BLaER1 (cell line): ENCODE measurements at regions not wholly inside any gene's neighbourhood (a gene's known extent, or its start where the extent isn't known, plus 50 kb on each side); places are given as distances from the start of the nearest gene placed in this dataset.

Experiments used
- H3K27ac ChIP-seq: shearing (Covaris generic); formaldehyde crosslinking; 2 replicates; pipeline ENCODE4 v1.8.1; 2022
- H3K27me3 ChIP-seq: shearing (Covaris generic); formaldehyde crosslinking; 2 replicates; pipeline ENCODE4 v1.8.1; 2022
- H3K36me3 ChIP-seq: shearing (Covaris generic); formaldehyde crosslinking; 2 replicates; pipeline ENCODE4 v1.8.1; 2022
- H3K4me1 ChIP-seq: shearing (Covaris generic); formaldehyde crosslinking; 2 replicates; pipeline ENCODE4 v1.8.1; 2022
- H3K4me2 ChIP-seq: shearing (Covaris generic); formaldehyde crosslinking; 2 replicates; pipeline ENCODE4 v1.8.1; 2022
- H3K4me3 ChIP-seq: shearing (Covaris generic); formaldehyde crosslinking; 2 replicates; pipeline ENCODE4 v1.8.1; 2022
- H3K9ac ChIP-seq: shearing (Covaris generic); formaldehyde crosslinking; 2 replicates; pipeline ENCODE4 v1.8.1; 2022
- H3K9me3 ChIP-seq: shearing (Covaris generic); formaldehyde crosslinking; 2 replicates; pipeline ENCODE4 v1.8.1; 2022
- H4K20me1 ChIP-seq: shearing (Covaris generic); formaldehyde crosslinking; 2 replicates; pipeline ENCODE4 v1.8.1; 2022
- Cebpa-rat ChIP-seq: shearing (Covaris generic); IDR thresholded peaks from 2 replicates; pipeline ENCODE4 v1.8.1; 2022

GRCh38 chr14:44036248-44036647, 470.8 kb downstream of the FSCB start:
- Histone ChIP-seq H3K27ac (no peak overlapping the region), H4K20me1 (no peaks in the 10 kb centered on the region), H3K9ac (no peak overlapping the region), H3K4me1 (peaks cover under 1% of the 10 kb centered on the region; the same call in 1 of the 2 replicates), H3K9me3 (peaks cover 26% of the 10 kb centered on the region), H3K4me2 (no peak overlapping the region), H3K27me3 (no peaks in the 10 kb centered on the region), H3K36me3 (no peaks in the 10 kb centered on the region), H3K4me3 (no peak overlapping the region)
- TF ChIP-seq Cebpa-rat: no peak

GRCh38 chr14:44035707-44036106, 471.4 kb downstream of the FSCB start:
- H3K4me1 ChIP-seq: peaks cover 6% of the 10 kb centered on the region; the same call in 1 of the 2 replicates
- no peak overlapping the region for H3K9ac ChIP-seq
- H3K4me3 ChIP-seq: no peak overlapping the region
- H3K4me2 ChIP-seq: no peak overlapping the region
- H3K36me3 ChIP-seq: no peaks in the 10 kb centered on the region
- no peak for TF ChIP-seq Cebpa-rat
- peaks cover 25% of the 10 kb centered on the region for H3K9me3 ChIP-seq
- no peaks in the 10 kb centered on the region for H4K20me1 ChIP-seq
- no peak overlapping the region for H3K27ac ChIP-seq
- H3K27me3 ChIP-seq: no peaks in the 10 kb centered on the region

GRCh38 chr14:44030831-44031383, 476.2 kb downstream of the FSCB start:
- H3K9ac ChIP-seq: no peak overlapping the region
- H3K4me3 ChIP-seq: no peak overlapping the region
- H3K4me2 ChIP-seq: peak overlapping the region; percentile 55
- H3K27ac ChIP-seq: peak overlapping the region; percentile 29; the same call in 1 of the 2 replicates
- H3K36me3 ChIP-seq: no peaks in the 10 kb centered on the region
- no peaks in the 10 kb centered on the region for H3K9me3 ChIP-seq
- no peak for TF ChIP-seq Cebpa-rat
- no peaks in the 10 kb centered on the region for H4K20me1 ChIP-seq
- no peaks in the 10 kb centered on the region for H3K27me3 ChIP-seq
- peaks cover 9% of the 10 kb centered on the region; the same call in 1 of the 2 replicates for H3K4me1 ChIP-seq

GRCh38 chr14:44029933-44030332, 477.1 kb downstream of the FSCB start:
- H3K9me3 ChIP-seq: no peaks in the 10 kb centered on the region
- H4K20me1 ChIP-seq: no peaks in the 10 kb centered on the region
- no peak overlapping the region for H3K4me3 ChIP-seq
- no peak overlapping the region for H3K27ac ChIP-seq
- no peak for TF ChIP-seq Cebpa-rat
- H3K4me1 ChIP-seq: peaks cover 9% of the 10 kb centered on the region; the same call in 1 of the 2 replicates
- no peak overlapping the region for H3K4me2 ChIP-seq
- H3K36me3 ChIP-seq: no peaks in the 10 kb centered on the region
- H3K27me3 ChIP-seq: no peaks in the 10 kb centered on the region
- no peak overlapping the region for H3K9ac ChIP-seq

GRCh38 chr14:44027397-44027796, 479.7 kb downstream of the FSCB start:
- H3K4me2 ChIP-seq: no peak overlapping the region
- H3K36me3 ChIP-seq: no peaks in the 10 kb centered on the region
- no peak for TF ChIP-seq Cebpa-rat
- H3K9ac ChIP-seq: no peak overlapping the region
- no peaks in the 10 kb centered on the region for H3K27me3 ChIP-seq
- H3K27ac ChIP-seq: no peak overlapping the region
- H4K20me1 ChIP-seq: no peaks in the 10 kb centered on the region
- no peak overlapping the region for H3K4me3 ChIP-seq
- peaks cover 9% of the 10 kb centered on the region; the same call in 1 of the 2 replicates for H3K4me1 ChIP-seq
- H3K9me3 ChIP-seq: no peaks in the 10 kb centered on the region

GRCh38 chr14:44010595-44010994, 496.5 kb downstream of the FSCB start:
- no peaks in the 10 kb centered on the region for H3K9me3 ChIP-seq
- no peak overlapping the region for H3K27ac ChIP-seq
- no peak overlapping the region for H3K4me2 ChIP-seq
- no peak overlapping the region for H3K9ac ChIP-seq
- no peak overlapping the region for H3K4me3 ChIP-seq
- no peaks in the 10 kb centered on the region for H3K36me3 ChIP-seq
- no peak for TF ChIP-seq Cebpa-rat
- no peaks in the 10 kb centered on the region for H3K27me3 ChIP-seq
- H4K20me1 ChIP-seq: no peaks in the 10 kb centered on the region
- no peaks in the 10 kb centered on the region for H3K4me1 ChIP-seq

GRCh38 chr14:44010071-44010470, 497.0 kb downstream of the FSCB start:
- H3K4me2 ChIP-seq: no peak overlapping the region

GRCh38 chr14:44009642-44010041, 497.4 kb downstream of the FSCB start:
- Histone ChIP-seq H3K36me3 (no peaks in the 10 kb centered on the region), H3K27me3 (no peaks in the 10 kb centered on the region), H3K4me2 (no peak overlapping the region), H3K9me3 (no peaks in the 10 kb centered on the region), H3K4me3 (no peak overlapping the region), H3K4me1 (no peaks in the 10 kb centered on the region), H3K27ac (no peak overlapping the region), H3K9ac (no peak overlapping the region), H4K20me1 (no peaks in the 10 kb centered on the region)
- no peak for TF ChIP-seq Cebpa-rat

More at GRCh38 chr14:44010071-44010470, 497.0 kb downstream of the FSCB start:
- Histone ChIP-seq H3K4me3 (no peak overlapping the region), H3K9ac (no peak overlapping the region), H3K9me3 (no peaks in the 10 kb centered on the region), H3K27ac (no peak overlapping the region), H3K36me3 (no peaks in the 10 kb centered on the region), H3K4me1 (no peaks in the 10 kb centered on the region), H4K20me1 (no peaks in the 10 kb centered on the region), H3K27me3 (no peaks in the 10 kb centered on the region)
- no peak for TF ChIP-seq Cebpa-rat

GRCh38 chr14:43988989-43989388, 518.1 kb downstream of the FSCB start:
- H3K27ac ChIP-seq: no peak overlapping the region
- H3K4me1 ChIP-seq: no peaks in the 10 kb centered on the region
- H3K9ac ChIP-seq: no peak overlapping the region
- H3K36me3 ChIP-seq: no peaks in the 10 kb centered on the region
- no peaks in the 10 kb centered on the region for H3K9me3 ChIP-seq
- no peak overlapping the region for H3K4me2 ChIP-seq
- H4K20me1 ChIP-seq: no peaks in the 10 kb centered on the region
- TF ChIP-seq Cebpa-rat: no peak
- no peaks in the 10 kb centered on the region for H3K27me3 ChIP-seq
- no peak overlapping the region for H3K4me3 ChIP-seq

- Histone ChIP-seq H3K27ac (no peak overlapping the region), H3K36me3 (no peaks in the 10 kb centered on the region)
These were observed 523.4 kb downstream of the FSCB start for GRCh38 chr14:43983721-43984120.

More at GRCh38 chr14:43983721-43984120, 523.4 kb downstream of the FSCB start:
- H4K20me1 ChIP-seq: no peaks in the 10 kb centered on the region
- no peak overlapping the region for H3K4me3 ChIP-seq
- H3K9me3 ChIP-seq: no peaks in the 10 kb centered on the region
- H3K9ac ChIP-seq: no peak overlapping the region
- no peak overlapping the region for H3K4me2 ChIP-seq
- no peaks in the 10 kb centered on the region for H3K4me1 ChIP-seq
- H3K27me3 ChIP-seq: no peaks in the 10 kb centered on the region
- no peak for TF ChIP-seq Cebpa-rat
